ENCODE measurements at regions not wholly inside any gene's neighbourhood (a gene's known extent, or its start where the extent isn't known, plus 50 kb on each side); places are given as distances from the start of the nearest gene placed in this dataset.

DNA sequence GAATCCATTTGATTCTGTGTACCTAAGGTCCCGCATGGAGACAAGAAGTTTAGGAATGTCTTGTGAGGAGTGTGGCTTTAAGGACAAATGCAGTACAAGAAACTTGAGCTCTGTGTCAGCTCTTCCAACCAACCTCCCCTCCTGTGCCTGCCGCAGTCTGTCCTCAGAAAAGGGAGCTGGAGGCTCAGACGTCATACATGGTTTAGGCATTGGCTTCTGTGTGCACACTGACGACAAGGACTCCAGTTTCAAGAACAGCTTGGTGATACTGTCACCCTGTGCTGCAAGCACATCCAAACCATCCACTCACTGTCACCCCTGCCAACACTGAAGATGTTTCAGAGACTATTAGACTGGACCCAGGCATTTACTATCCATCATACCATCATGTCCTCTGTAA lies 470.4 kb downstream of the IRS1 start:
- TF ChIP-seq, protein P1, sequence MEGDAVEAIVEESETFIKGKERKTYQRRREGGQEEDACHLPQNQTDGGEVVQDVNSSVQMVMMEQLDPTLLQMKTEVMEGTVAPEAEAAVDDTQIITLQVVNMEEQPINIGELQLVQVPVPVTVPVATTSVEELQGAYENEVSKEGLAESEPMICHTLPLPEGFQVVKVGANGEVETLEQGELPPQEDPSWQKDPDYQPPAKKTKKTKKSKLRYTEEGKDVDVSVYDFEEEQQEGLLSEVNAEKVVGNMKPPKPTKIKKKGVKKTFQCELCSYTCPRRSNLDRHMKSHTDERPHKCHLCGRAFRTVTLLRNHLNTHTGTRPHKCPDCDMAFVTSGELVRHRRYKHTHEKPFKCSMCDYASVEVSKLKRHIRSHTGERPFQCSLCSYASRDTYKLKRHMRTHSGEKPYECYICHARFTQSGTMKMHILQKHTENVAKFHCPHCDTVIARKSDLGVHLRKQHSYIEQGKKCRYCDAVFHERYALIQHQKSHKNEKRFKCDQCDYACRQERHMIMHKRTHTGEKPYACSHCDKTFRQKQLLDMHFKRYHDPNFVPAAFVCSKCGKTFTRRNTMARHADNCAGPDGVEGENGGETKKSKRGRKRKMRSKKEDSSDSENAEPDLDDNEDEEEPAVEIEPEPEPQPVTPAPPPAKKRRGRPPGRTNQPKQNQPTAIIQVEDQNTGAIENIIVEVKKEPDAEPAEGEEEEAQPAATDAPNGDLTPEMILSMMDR (conservative IDR thresholded peaks at IDR 0.05), result no peak
- TF ChIP-seq ZFX (IDR thresholded peaks at IDR 0.05), result no peak
